ENCODE measurements at regions not wholly inside any gene's neighbourhood (a gene's known extent, or its start where the extent isn't known, plus 50 kb on each side); places are given as distances from the start of the nearest gene placed in this dataset.

DNA sequence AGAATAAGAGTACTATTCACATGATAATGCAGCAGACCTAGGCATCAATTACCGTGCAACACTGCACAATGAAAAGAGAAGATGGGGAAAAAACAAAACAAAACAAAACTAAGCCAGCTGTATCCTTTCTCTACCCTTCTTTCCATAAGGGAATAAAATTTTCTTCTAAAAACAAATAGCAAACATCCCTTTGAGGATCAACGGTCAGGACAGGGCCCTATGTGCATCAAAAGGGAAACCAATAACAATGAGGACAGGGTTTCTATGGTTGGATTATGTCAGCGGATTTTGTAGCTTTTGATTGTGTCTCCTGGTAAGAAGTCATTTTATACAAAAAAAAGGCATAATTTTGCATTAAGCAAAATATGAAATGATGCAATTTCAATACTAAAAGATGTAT lies 350.3 kb downstream of the SLC6A15 start:
- no peak for DNase-seq
- H3K4me3 Mint-ChIP-seq (ENCODE audit: unreplicated experiment), result no peak overlapping the region
- no peaks in the 10 kb centered on the region for H3K27me3 Mint-ChIP-seq (ENCODE audit: unreplicated experiment)

DNA sequence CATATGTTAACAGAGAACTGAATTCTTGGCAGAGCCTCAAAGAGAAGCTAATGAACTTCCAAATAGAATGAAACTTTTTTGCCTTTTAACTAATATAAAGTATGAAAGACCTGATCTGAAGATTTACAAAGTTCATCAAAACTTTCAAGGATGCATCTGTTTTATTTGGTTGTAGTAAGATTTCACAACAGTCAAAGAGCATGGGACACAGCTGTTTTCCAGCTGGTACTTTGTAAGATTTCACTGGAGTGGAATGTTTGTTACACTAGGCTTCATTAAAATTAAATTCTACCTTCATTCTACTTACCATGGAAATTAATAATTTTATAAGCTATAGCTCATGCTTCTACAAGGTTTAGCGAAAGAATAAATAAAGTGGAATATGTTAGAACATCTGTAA lies 351.2 kb downstream of the SLC6A15 start:
- H3K4me1 Mint-ChIP-seq (ENCODE audit: low read depth, unreplicated experiment), result peaks cover 3% of the 10 kb centered on the region
- H3K4me3 Mint-ChIP-seq (ENCODE audit: unreplicated experiment), result no peak overlapping the region
- TF ChIP-seq CTCF (IDR thresholded peaks at IDR 0.05; ENCODE audit: partially characterized antibody, unreplicated experiment), result no peak
- no peak overlapping the region for H3K27ac Mint-ChIP-seq (ENCODE audit: unreplicated experiment)
- no peaks in the 10 kb centered on the region for H3K36me3 Mint-ChIP-seq (ENCODE audit: unreplicated experiment)
- no peaks in the 10 kb centered on the region for H3K27me3 Mint-ChIP-seq (ENCODE audit: unreplicated experiment)
- no peaks in the 10 kb centered on the region for H3K9me3 Mint-ChIP-seq (ENCODE audit: unreplicated experiment)
- no peak for DNase-seq

More for the DNA sequence above, 350.3 kb downstream of the SLC6A15 start:
- Mint-ChIP-seq H3K27ac (ENCODE audit: unreplicated experiment) (no peak overlapping the region), H3K4me1 (ENCODE audit: low read depth, unreplicated experiment) (peaks cover 3% of the 10 kb centered on the region), H3K36me3 (ENCODE audit: unreplicated experiment) (no peaks in the 10 kb centered on the region), H3K9me3 (ENCODE audit: unreplicated experiment) (no peaks in the 10 kb centered on the region)
- no peak for TF ChIP-seq CTCF (IDR thresholded peaks at IDR 0.05; ENCODE audit: partially characterized antibody, unreplicated experiment)

DNA sequence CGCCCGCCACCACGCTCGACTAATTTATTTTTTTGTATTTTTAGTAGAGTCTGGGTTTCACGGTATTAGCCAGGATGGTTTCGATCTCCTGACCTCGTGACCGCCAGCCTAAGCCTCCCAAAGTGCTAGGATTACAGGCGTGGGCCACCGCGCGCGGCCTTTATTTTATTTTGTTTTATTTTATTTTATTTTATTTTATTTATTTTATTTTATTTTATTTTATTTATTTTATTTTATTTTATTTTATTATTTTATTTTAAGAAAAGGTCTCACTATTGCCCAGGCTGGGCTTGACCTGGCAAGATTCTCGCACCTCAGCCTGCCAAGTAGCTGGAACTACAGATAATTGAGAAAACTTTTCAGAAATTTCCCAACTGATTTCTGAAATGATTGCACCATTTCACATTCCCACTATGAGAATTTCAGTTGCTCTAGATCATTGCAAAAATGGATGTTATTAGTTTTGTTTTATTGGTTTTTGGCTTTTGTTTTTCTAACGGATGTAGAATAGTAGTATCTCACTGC lies 358.3 kb downstream of the SLC6A15 start:
- DNase-seq, result no peak
- Mint-ChIP-seq H3K9me3 (ENCODE audit: unreplicated experiment) (no peaks in the 10 kb centered on the region), H3K27ac (ENCODE audit: unreplicated experiment) (no peak overlapping the region), H3K27me3 (ENCODE audit: unreplicated experiment) (no peaks in the 10 kb centered on the region), H3K4me3 (ENCODE audit: unreplicated experiment) (no peak overlapping the region), H3K4me1 (ENCODE audit: low read depth, unreplicated experiment) (peaks cover 3% of the 10 kb centered on the region), H3K36me3 (ENCODE audit: unreplicated experiment) (no peaks in the 10 kb centered on the region)
- TF ChIP-seq CTCF (IDR thresholded peaks at IDR 0.05; ENCODE audit: partially characterized antibody, unreplicated experiment), result no peak

DNA sequence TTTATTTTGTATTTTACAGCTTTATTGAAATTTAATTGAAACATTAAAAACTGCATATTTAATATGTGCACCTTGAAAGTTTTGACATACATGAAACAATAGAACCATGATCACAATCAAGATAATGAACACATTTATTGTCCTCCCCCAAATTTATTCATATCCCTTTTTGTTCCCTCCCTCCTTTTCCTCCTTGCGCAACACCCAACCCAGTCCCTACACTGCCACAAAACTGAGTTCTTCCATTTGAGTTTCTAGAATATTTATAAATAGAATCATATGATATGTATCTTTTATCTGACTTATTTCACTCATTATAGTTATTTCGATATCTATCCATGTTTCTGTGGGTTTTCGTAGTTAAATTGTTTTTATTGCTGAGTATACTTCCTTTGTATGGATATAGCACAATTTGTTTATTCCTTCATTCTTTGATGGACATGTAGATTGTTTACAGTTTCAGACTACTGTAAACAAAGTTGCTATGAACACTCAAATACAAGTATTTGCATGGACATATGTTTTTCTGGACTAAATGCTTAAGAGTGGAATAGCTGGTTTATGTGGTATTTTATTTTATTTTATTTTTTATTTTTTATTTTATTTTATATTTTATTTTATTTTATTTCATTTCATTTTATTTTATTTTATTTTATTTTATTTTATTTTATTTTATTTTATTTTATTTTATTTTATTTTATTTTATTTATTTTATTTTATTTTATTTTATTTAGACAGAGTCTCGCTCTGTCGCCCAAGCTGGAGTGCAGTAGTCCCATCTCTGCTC lies 359.1 kb downstream of the SLC6A15 start:
- H3K27ac Mint-ChIP-seq (ENCODE audit: unreplicated experiment), result no peak overlapping the region
- no peak for DNase-seq
- H3K4me1 Mint-ChIP-seq (ENCODE audit: low read depth, unreplicated experiment), result peaks cover 3% of the 10 kb centered on the region
- no peaks in the 10 kb centered on the region for H3K36me3 Mint-ChIP-seq (ENCODE audit: unreplicated experiment)
- H3K4me3 Mint-ChIP-seq (ENCODE audit: unreplicated experiment), result no peak overlapping the region
- no peaks in the 10 kb centered on the region for H3K27me3 Mint-ChIP-seq (ENCODE audit: unreplicated experiment)
- no peaks in the 10 kb centered on the region for H3K9me3 Mint-ChIP-seq (ENCODE audit: unreplicated experiment)
- no peak for TF ChIP-seq CTCF (IDR thresholded peaks at IDR 0.05; ENCODE audit: partially characterized antibody, unreplicated experiment)

- DNase-seq, result no peak
- Mint-ChIP-seq H3K36me3 (ENCODE audit: unreplicated experiment) (no peaks in the 10 kb centered on the region), H3K4me1 (ENCODE audit: low read depth, unreplicated experiment) (peaks cover 3% of the 10 kb centered on the region), H3K27me3 (ENCODE audit: unreplicated experiment) (no peaks in the 10 kb centered on the region), H3K27ac (ENCODE audit: unreplicated experiment) (no peak overlapping the region), H3K4me3 (ENCODE audit: unreplicated experiment) (no peak overlapping the region), H3K9me3 (ENCODE audit: unreplicated experiment) (peaks cover 2% of the 10 kb centered on the region)
- TF ChIP-seq CTCF (IDR thresholded peaks at IDR 0.05; ENCODE audit: partially characterized antibody, unreplicated experiment), result no peak
These were observed 361.2 kb downstream of the SLC6A15 start for GRCh38 chr12:84551373-84551772.

Measured in glutamatergic neuron (in vitro differentiated cells).